ENCODE measurements at regions not wholly inside any gene's neighbourhood (a gene's known extent, or its start where the extent isn't known, plus 50 kb on each side); places are given as distances from the start of the nearest gene placed in this dataset.

GRCh38 chr7:41328544-41328943, 374.3 kb downstream of the INHBA start (continued):
- TF ChIP-seq, protein P1, sequence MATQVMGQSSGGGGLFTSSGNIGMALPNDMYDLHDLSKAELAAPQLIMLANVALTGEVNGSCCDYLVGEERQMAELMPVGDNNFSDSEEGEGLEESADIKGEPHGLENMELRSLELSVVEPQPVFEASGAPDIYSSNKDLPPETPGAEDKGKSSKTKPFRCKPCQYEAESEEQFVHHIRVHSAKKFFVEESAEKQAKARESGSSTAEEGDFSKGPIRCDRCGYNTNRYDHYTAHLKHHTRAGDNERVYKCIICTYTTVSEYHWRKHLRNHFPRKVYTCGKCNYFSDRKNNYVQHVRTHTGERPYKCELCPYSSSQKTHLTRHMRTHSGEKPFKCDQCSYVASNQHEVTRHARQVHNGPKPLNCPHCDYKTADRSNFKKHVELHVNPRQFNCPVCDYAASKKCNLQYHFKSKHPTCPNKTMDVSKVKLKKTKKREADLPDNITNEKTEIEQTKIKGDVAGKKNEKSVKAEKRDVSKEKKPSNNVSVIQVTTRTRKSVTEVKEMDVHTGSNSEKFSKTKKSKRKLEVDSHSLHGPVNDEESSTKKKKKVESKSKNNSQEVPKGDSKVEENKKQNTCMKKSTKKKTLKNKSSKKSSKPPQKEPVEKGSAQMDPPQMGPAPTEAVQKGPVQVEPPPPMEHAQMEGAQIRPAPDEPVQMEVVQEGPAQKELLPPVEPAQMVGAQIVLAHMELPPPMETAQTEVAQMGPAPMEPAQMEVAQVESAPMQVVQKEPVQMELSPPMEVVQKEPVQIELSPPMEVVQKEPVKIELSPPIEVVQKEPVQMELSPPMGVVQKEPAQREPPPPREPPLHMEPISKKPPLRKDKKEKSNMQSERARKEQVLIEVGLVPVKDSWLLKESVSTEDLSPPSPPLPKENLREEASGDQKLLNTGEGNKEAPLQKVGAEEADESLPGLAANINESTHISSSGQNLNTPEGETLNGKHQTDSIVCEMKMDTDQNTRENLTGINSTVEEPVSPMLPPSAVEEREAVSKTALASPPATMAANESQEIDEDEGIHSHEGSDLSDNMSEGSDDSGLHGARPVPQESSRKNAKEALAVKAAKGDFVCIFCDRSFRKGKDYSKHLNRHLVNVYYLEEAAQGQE (IDR thresholded peaks at IDR 0.05; ENCODE audit: low read depth, low read length): no peak
- TF ChIP-seq YY1 (IDR thresholded peaks at IDR 0.05; ENCODE audit: low read depth) (no peak), EP300 (IDR thresholded peaks at IDR 0.05; ENCODE audit: borderline replicate concordance in 1 of 2, low read depth in 1 of 2, low read length in 1 of 2) (peak in 1 of 2 experiments; percentile 44; a peak in 1 of 4 replicates), GABPA (IDR thresholded peaks at IDR 0.05; ENCODE audit: low read depth) (no peak), CHD2 (IDR thresholded peaks at IDR 0.05; ENCODE audit: low read length, partially characterized antibody) (no peak), USF2 (IDR thresholded peaks at IDR 0.05; ENCODE audit: borderline replicate concordance, low read depth, low read length) (no peak), MXI1 (IDR thresholded peaks at IDR 0.05; ENCODE audit: low read depth, low read length) (no peak)

GRCh38 chr7:41328131-41328530, 374.8 kb downstream of the INHBA start:
- Histone ChIP-seq H3K4me2 (peak overlapping the region; percentile 13; the same call in 1 of the 2 replicates), H4K20me1 (ENCODE audit: insufficient read depth) (no peaks in the 10 kb centered on the region), H3K79me2 (ENCODE audit: insufficient read depth) (no peaks in the 10 kb centered on the region), H3F3A (replicated peaks; ENCODE audit: insufficient read depth) (peaks cover 9% of the 10 kb centered on the region), H3K9me3 (no peaks in the 10 kb centered on the region), H3K4me1 (ENCODE audit: control insufficient read depth in 1 of 2, insufficient read depth in 2 of 2, low read depth in 1 of 2, low read length in 1 of 2) (peaks cover 6 to 15% of the 10 kb centered on the region in 2 experiments; a peak in 2 of 4 replicates), H3K36me3 (replicated peaks in 1 of 2; ENCODE audit: control insufficient read depth in 1 of 2, insufficient read depth in 2 of 2, low read length in 1 of 2) (no peaks in the 10 kb centered on the region), H3K9ac (peak overlapping the region; percentile 15; the same call in 1 of the 2 replicates), H3K27me3 (ENCODE audit: insufficient read depth) (no peaks in the 10 kb centered on the region), H3K27ac (ENCODE audit: low read depth in 2 of 2, low read length in 1 of 2) (peak overlapping the region; percentile 29 to 49; a peak in 3 of 4 replicates), H3K4me3 (ENCODE audit: low read depth in 2 of 2, low read length in 1 of 2) (no peak overlapping the region), H2AFZ (ENCODE audit: low read depth) (peak overlapping the region; percentile 47), H3K9me2 (no peaks in the 10 kb centered on the region)
- CTCF ChIA-PET: interaction anchor here (1.1 kb wide), 1 partner anchor 9 kb away, joined by 4 read pairs; no protein-coding TSS in a partner anchor
- peak; percentile 24 for DNase-seq
- TF ChIP-seq TCF12 (IDR thresholded peaks at IDR 0.05) (peak; percentile 23; the same call in 1 of the 2 replicates), TEAD4 (IDR thresholded peaks at IDR 0.05; ENCODE audit: borderline replicate concordance, insufficient read depth) (no peak), CTCF (IDR thresholded peaks at IDR 0.05) (no peak), FOXM1 (IDR thresholded peaks at IDR 0.05; ENCODE audit: low read depth) (no peak), SIN3A (IDR thresholded peaks at IDR 0.05; ENCODE audit: borderline replicate concordance, low read depth, low read length) (no peak)
- TF ChIP-seq, protein P2, sequence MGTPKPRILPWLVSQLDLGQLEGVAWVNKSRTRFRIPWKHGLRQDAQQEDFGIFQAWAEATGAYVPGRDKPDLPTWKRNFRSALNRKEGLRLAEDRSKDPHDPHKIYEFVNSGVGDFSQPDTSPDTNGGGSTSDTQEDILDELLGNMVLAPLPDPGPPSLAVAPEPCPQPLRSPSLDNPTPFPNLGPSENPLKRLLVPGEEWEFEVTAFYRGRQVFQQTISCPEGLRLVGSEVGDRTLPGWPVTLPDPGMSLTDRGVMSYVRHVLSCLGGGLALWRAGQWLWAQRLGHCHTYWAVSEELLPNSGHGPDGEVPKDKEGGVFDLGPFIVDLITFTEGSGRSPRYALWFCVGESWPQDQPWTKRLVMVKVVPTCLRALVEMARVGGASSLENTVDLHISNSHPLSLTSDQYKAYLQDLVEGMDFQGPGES (IDR thresholded peaks at IDR 0.05; ENCODE audit: low read depth, low read length): no peak
- 55% methylated on average over 3 of the region's 3 CpGs for WGBS (ENCODE audit: low lambda C conversion rate)
- POLR2A ChIA-PET: no interaction called here

Measured in SK-N-SH (cell line).